OCI-M1 (cell line): ENCODE measurements at regions not wholly inside any gene's neighbourhood (a gene's known extent, or its start where the extent isn't known, plus 50 kb on each side); places are given as distances from the start of the nearest gene placed in this dataset.
"Not testable (repeated sequence)": the region's sequence is repeated elsewhere in the genome, so short reads cannot be mapped to it uniquely, and the experiment has no call there.

Experiments used
- DNase-seq: peaks from one replicate; lab custom pipeline; 2025; lab: John Stamatoyannopoulos, UW

DNA sequence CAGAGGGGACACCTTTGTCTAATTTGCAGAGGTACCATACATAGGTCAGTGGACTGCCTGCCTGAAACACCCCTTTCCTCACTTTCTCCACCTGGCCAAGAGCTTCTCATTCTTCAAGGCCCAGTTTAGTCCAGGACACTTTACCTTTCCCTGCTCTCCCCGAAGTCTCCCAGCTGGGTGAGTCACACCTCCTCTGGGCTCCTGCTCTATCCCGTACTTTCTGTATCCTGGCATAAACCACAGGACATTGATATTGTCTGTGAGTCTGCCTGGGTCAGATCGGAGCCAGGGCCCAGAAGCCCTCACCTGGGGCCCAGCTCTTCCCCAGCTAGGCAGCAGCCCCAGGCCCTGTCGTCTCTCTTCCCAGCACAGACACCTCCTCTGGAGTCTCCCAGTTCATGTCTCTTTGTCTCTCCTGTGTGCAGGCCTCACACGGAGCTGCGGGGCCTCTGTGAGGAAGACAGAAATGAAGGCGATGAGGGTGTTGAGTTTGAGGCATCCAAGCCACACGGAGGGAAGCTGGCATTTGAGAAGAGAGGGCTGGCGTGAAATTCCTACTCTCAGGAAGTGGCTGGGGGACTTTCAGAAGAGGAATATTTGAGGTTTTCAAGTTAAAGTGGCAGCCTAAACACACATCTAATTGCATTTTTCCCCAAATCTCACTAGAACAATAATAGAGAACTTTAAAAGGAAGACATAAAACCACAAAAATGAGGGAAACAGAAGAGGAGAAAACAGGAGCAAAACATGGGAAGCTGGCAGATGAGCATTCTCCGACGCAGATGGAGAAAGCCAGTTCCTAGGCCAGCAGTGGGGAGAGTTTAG is 79.6 kb upstream of the LAPTM4A start:
- DNase-seq: no peak

DNA sequence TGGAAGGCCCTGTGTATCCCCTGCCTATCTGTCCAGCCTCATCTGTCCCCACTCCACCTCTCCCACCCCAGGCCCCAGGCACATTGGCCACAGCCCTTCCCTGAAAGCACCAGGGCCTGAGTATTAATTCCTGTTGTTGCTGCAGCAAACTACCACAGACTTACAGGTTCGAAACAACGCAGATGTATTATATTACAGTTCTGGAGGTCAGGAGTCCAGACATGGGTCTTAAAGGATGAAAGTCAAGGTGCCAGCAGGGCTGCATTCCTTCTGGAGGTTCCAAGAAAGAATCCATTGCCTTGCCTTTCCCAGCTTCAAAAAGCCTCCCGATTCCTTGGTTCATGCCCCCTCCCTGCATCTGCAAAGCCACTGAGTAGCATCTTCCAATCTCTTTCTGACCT is 78.7 kb upstream of the LAPTM4A start:
- DNase-seq: no peak

DNA sequence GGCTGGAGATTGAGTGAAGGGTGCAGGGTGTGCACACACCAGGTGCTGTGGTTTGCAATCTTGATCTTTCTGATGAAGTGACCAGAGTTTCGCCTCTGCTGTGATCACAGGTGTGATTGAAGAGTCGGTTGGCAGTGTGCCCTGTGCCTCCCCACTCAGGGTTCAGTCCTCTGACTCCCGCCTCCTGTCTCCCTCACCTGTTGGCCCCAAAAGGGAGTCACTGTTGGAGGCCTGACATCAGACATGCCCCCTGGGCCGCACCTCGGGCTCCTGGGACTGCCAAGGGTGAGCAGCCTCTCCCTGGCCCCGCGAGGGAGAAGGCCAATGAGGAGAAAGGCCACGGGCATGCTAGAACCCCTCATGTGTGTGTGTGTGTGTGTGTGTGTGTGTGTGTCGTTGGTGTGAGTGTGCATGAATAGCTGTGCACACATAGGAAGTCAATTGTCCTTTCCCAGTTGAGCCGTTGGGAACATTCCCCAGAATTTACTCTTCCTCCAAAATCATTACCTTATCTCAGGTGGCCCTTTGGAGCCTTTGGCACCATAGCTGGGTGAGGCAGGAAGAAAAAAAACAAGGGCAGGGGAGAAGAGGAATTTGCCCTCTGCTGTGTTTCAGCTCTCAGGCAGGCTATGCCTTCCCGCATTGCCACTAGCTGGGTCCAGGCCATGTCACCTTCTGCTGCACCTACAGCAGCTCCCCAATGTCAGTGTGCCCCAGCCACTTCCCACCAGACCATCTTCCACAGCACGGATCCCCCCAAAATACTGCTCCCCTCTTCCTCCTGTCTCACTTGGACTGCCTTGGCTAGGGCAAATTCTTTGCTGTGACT is 78.1 kb upstream of the LAPTM4A start:
- no peak for DNase-seq

DNA sequence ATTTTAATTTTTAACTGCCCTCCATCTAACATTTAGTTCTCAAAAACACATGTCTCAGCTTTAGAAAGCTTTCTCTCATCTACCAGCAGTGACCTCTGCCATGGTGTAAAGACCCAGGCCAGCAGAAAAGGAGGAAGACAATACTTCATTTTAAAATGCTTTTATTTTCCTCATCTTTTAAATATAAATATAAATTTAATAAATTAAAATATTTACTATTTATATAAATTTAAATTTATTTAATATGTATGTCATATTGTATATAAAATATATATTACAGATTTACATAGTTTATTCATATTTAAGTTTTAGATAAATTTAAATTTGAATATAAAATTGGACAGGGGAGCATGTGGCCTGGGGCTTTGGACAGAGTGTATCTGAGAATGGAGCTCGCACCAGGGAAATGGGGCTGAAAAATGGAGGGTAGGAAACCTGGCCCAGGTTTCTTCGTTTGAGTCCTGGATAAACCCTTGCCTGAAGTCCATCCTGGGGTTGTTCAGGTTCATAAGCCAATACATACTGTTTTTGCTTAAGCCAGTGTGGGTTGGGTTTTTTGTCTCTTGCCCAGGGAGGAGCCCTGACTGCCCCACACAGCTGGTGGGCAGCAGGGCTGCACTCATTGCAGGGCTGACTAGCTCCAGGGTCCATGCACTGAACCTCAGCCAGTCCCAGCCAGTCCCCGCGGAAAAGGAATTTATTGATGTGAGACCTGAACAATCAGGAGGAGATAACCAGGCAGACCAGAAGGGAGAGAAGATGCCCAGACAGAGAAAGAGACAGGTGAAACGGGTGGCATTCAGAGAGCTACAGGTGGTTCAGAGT is 77.3 kb upstream of the LAPTM4A start:
- DNase-seq: no peak

DNA sequence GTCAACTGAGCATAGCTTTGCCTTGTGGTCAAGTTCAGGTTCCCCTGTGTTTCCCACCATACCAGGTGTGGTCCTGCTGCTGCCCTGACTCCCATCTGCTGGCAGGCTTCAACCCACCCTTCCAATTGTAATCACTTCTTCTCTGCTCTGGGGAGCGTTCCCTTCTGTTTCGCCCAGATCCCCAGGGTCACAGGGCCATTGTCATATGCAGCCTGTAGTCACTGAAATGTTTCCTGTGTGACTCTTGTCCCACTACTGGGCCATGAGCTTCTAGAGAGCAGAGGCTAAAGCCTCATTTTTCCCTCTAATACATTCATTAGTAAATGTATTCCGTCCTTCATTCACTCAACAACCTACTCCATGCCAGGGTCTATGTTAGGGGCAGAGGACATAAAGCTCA is 75.0 kb upstream of the LAPTM4A start:
- DNase-seq: no peak

DNA sequence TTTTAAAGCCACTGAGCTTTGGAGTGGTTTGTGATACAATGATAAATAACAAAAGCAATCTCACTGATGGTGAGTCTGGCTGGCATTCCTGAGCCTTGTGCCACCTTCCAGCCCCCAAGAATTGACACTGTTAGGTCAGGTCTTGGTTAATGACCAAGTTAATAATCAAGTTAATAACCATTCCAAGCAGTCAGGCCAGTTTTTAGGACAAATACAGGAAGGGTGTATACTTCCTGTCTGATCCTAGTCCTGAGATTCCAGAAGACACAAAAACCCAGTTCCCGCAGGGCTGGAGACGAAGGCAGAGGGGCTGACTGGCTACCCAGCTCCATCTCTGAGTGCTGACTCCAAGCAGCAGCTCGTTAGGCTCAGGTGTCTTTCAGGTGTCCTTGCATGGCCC is 74.6 kb upstream of the LAPTM4A start:
- no peak for DNase-seq

DNA sequence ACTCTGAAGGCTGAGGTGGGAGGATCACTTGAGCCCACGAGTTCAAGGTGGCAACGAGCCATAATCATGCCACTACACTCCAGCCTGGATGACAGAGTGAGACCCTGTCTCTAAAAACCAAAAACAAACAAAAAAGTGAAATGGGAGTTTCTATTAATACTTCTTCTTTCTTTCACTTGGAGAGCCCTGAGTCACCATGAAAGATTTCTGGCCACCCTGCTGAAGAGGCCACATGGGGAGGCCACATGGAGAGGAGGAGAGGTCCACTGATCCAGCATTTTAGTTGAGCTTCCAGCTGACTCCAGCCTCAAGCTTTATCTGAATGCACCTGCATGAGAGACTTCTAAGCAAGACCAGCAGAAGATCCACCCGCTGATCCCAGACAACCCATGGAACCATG is 74.2 kb upstream of the LAPTM4A start:
- DNase-seq: no peak

DNA sequence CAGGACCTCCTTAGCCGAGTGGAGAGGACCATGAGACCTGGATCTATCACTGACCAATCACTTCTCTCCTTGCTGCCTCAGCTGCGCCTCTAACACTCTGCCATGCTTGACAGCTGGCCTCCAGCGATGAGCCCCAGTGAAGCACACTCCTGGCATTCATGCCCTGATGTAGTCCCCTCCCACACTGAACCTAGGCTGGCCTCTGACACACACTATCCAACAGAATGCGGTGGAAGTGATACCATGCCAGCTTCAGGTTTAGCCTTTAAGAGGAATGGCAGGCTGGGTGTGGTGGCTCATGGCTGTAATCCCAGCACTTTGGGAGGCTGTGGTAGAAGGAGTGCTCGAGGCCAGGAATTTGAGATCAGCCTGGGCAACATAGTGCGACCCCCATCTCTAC is 73.7 kb upstream of the LAPTM4A start:
- no peak for DNase-seq

DNA sequence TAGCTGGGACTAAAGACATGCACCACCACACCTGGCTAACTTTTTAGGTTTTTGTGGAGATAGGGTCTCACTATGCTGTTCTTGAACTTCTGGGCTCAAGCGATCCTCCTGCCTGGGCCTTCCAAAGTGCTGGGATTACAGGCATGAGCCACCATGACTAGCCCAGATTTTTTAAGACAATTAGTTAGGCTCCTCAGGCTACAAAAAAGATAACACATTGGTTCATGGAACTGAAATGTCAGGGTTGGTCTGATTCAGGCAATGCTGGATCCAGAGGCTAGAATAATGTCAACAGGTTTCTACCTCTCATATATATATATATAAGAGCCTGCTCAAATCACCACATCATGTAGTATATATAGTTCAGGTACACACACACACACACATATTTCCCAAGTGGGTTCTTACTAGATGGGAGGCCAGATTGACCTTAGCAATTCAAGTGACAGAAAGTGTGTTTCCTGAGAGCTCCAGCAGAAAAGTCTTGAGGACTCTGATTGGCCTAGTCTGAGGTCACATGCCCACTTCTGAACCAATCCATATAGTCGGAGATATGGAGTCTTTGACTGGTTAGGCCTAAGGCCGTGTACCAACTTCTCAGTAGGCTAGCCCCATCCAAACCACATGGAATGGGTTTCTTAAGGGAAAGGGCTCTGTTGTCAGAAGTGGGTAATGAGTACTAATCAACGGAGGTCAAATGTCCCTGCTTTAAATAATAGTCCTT is 72.6 kb upstream of the LAPTM4A start:
- DNase-seq: no peak

DNA sequence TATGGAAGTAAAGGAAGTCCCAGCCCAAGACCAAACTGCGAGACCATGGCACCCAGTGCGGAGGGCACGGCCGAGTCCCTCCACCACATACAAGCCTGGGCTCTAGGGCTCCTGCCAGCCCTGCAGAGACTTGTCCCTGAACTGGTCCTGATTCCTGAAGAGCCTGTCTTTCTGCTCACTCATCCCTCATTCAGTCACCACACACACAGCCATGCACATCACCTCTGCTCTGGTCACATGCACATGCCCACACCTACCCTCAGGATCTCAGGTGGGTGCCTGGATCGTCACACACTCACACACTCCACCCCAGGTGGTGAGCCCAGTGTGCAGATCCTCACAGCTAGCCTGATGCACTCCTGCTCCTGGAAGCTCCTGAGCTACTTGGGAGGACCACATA is 71.4 kb upstream of the LAPTM4A start:
- no peak for DNase-seq

DNA sequence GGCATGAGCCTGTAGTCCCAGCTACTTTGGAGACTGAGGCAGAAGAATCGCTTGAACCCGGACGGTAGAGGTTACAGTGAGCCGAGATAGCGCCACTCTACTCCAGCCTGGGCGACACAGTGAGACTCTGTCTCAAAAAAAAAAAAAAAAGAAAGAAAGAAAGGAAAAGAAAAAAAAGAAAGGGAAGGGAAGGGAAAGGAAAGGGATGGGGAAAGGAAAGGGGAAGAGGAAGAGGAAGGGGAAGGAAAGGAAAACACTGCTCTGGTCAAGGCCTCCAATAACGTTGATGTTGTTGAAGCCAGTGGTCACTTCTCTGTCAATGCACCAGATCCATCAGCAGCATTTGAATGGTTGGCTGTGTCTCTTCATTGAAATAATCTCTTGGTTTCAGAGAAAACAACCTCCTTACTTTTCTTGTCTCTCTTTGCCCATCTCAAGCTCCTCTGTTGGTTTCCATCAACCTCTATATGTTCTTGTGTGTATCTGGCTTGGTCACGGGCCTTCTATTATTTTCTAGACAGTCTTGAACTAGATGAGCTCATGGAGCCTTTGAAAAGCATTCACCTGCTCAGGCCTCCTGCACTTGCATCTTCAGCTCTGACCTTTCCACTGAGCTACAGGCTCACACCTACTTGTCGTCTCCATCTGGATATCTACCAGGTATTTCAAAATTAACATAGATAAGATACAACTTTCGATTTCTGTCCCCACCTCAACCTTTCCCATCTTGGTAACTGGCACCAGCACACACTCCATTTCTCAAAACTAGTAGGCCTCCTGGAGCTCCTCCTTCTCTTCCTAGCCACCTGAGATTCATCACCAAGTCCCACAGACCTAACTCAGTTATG is 69.4 kb upstream of the LAPTM4A start:
- DNase-seq: no peak

DNA sequence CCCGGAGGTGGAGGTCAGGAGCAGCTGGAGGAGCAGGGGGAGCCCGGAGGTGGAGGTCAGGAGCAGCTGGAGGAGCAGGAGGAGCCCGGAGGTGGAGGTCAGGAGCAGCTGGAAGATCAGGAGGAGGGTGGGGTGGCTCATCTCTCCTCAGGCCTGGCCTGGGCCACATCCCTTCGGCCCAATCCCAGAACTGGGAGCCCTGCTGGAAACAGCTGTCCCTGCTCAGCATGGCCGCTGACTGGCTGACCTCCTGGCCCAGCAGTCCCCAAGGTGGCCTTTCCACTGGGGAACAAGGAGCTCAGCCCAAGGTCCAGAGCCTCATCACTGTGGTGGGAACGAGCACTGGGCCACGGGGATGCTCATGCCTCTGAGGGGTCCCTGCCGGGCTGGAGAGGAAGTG is 66.6 kb upstream of the LAPTM4A start:
- DNase-seq: no peak

DNA sequence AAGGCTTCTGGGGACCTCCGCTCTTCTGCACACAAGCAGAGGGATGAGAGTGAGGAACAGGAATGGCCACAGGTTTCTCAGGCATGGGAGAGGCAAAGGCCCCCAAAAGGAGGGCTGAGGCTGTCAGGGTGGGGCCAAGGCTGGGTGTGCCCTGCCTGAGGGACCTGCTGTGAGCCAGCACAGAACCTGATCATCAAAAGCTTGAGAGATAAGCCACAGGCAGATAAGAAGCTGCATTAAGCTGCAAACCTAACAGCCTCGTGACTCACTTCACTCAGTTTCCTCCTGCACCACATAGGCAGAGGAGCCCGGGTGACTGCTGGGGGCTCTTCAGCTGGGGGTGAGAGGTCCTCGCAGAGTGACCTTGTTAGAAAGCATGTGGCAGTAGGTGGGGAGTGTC is 64.5 kb upstream of the LAPTM4A start:
- DNase-seq: no peak

DNA sequence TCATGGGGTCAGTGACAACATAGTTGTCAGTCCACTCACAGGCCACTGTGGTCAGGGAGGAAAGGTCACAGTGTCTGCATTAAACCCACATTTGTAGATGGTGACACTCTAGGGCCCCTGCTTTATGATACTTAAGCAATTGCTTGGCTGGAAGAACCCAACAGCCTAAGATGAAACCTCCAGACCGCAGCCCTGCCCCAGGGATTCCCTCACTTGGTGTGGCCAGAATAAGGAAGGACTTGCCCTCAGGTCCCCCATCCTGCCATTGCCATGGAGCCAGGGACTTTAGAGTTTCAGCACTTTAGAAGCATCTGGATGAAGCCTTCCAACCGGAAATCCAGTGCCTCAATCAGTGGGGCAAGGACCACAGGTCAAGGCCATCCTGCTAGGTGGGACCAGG is 63.9 kb upstream of the LAPTM4A start:
- no peak for DNase-seq

DNA sequence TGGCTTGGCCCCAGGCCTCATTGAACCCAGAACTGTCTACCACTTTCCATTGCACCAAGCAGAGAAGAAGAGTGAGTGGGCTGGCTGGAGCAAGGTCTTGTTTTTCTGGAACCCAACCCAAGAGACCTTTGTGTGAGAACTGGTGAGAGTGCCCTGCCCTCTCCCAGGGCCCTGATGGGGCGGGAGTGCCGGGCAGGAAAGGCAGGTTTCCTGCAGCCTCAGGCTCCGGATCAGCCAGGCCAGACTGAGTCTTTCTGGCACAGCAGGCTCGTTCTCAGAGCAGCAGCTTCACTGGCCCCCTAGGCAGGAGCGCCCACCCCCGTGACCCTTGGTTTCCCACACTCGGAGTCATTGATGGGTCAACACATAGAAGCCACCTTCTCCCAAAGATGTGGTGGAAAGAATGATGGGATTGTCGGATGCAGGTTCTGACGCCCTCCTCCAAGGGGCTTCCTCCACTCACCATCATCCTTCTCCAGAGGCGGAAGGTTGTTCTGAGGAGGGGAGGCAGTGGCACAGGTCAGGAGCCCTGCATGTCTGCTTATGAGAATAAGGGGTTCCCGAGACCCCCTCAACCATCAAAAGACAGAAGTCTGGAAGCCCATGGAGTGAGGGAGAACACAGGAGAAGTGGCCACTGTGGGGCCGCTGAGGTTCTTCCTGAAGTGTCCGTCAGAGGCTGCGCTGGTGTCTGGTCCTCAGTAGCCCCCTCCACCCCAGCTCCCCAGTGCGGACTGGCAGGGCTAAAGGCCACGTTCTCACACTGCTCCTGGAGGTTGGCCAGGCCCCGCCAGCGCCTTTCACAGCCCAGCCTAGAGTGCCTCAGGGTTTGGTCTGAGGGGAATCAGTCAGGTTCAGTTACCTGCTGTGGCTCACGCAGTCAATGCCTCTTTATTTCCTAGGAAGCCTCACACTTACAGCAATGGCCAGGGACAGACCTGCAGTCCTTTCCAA is 62.8 kb upstream of the LAPTM4A start:
- no peak for DNase-seq

DNA sequence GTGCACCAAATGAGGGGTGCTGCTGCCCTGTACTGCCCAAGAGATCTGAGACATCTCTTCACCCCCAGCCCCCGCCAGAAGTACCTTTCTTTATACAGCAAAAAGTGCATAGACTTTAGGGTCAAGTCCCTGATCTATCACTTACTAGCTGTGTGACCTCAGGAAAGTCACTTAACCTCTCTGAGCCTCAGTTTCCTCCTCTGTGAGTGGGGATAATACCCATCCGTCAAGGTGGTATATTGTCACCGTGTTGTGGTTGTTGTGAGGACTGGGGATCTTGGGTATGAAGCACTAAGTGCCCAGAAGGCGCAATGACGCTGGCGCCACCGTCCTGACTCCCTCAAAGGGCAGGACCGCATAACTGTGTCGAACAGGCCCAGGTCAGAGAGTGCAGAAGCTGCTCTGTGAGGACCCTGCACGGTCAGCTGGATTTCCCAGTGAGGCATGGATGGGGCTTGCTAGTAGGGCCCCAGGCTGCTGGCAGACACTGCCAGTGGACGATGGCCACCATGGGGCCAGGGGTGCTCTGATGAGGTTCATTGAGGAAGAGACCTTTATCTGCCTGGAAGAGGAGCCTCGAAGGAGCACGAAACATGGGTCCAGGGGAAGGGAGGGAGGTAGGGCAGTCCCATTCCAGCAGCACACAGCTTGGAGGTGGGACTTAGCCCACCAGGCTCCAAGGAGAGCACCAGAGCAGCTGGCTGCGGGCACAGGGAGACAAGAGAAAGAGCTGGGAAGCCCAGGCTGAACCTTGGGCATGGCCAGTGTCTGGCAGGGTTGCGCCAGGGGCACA is 61.8 kb upstream of the LAPTM4A start:
- DNase-seq: no peak

DNA sequence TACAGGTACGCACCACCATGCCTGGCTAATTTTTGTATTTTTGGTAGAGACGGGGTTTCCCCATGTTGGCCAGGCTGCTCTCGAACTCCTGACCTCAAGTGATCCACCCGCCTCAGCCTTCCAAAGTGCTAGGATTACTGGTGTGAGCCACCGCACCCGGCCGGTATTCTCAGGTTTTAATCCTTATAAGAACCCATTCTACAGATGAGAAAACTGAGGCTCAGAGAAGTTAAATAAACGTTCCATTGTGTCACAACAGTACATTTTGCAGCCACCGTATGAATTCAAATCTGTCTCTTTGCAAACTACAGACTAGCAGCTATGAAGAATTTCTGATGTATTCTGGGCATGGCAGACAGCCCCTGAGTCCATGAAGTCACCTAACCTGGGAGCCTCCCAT is 60.9 kb upstream of the LAPTM4A start:
- DNase-seq: not testable (repeated sequence)

DNA sequence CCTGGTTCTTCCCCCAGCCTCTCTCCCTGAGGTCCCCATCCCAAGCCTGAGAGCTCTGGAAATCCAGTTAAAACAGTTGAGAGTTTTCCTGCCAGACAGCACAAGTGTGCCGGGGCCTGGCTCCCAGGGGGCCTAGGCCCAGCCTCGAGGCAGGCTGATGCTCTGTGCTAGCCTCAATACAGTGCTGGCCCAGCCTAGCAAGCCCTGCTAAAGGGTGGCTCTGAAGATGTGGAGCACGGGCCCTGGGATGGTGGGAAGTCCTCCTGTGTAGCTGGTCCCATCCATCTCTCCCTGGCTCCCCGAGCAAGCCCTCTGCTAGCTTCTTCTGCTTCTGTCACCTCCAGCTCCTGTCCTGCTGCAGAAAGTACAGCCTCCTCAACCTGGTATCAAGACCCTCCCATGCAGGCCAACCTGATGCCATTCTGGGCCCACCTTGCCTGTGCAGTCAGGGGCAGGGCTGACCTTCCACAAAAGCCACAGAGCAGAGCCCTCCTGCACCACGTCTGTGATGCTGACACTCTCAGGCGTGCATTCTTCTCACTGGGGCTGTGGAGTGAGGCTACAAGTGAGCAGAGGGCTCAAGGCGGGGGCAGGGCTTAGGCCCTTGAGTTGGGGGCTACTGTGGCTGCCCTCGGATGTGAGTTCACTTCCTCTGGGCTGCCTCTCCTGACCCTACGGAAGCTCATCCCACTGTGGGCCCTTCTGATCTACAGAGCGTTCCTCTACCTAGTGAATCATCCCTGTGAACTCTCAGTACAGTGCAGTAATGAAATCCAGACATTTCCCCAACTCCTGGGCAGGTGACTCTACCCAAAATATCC is 60.1 kb upstream of the LAPTM4A start:
- no peak for DNase-seq
